Ishikawa (cell line): ENCODE measurements at regions not wholly inside any gene's neighbourhood (a gene's known extent, or its start where the extent isn't known, plus 50 kb on each side); places are given as distances from the start of the nearest gene placed in this dataset.

Experiments
- EGR1 ChIP-seq: IDR thresholded peaks from 2 replicates; pipeline ENCODE4 v1.6.1; 2012
- FOXM1 ChIP-seq: IDR thresholded peaks from 2 replicates; pipeline ENCODE4 v1.6.1; 2012; ENCODE audit warnings: low read depth, borderline replicate concordance
- TAF1 ChIP-seq: IDR thresholded peaks from 2 replicates; pipeline ENCODE4 v1.6.1; 2012; ENCODE audit warnings: low read depth, mild to moderate bottlenecking
- TCF12 ChIP-seq: IDR thresholded peaks from 2 replicates; pipeline ENCODE4 v1.6.1; 2012; ENCODE audit warnings: low read depth
- TEAD4 ChIP-seq: IDR thresholded peaks from 2 replicates; pipeline ENCODE4 v1.6.1; 2012
- YY1 ChIP-seq: IDR thresholded peaks from 2 replicates; pipeline ENCODE4 v1.6.1; 2012; ENCODE audit warnings: low read depth
- ZBTB7A ChIP-seq: IDR thresholded peaks from 2 replicates; pipeline ENCODE4 v1.6.1; 2012; ENCODE audit warnings: low read depth
- TF ChIP-seq, protein P1 (sequence below): IDR thresholded peaks from 2 replicates; pipeline ENCODE4 v1.6.1; 2012; ENCODE audit warnings: low read depth, mild to moderate bottlenecking

DNA sequence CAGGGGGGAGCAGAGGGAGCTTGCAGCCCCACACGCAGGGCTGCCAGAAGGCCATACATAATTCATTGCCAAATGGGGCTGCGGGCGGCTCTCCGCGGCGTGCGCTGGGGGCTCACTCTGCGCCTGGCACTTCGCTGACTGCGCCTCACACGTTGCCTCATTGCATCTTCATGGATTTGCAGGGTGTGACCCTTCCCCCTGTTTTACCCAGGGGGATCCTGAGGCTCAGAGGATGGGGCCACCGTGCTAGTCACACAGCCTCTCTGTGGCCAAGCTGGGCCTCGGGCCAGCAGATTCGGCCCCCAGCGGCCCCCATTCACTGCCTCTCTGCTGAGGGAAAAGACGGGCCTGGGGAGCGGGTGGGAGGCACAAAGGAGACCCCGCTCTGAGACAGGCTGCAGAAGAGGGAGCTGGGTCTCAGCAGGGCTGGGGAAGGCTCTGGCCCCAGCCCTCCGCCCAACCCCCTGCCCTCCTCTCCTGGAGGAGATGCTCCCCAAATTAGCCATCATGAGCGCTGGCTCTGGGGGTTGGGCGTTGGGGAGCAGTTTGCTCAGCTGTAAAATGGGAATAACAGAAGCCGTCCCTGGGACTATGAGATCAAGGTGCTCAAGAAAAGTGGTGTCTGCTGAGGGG lies 115.5 kb downstream of the C9orf50 start:
- TF ChIP-seq ZBTB7A: no peak
- TF ChIP-seq YY1: no peak
- TF ChIP-seq TCF12: no peak
- TF ChIP-seq TAF1: no peak
- no peak for TF ChIP-seq EGR1
- TF ChIP-seq FOXM1: no peak
- TF ChIP-seq, protein P1, sequence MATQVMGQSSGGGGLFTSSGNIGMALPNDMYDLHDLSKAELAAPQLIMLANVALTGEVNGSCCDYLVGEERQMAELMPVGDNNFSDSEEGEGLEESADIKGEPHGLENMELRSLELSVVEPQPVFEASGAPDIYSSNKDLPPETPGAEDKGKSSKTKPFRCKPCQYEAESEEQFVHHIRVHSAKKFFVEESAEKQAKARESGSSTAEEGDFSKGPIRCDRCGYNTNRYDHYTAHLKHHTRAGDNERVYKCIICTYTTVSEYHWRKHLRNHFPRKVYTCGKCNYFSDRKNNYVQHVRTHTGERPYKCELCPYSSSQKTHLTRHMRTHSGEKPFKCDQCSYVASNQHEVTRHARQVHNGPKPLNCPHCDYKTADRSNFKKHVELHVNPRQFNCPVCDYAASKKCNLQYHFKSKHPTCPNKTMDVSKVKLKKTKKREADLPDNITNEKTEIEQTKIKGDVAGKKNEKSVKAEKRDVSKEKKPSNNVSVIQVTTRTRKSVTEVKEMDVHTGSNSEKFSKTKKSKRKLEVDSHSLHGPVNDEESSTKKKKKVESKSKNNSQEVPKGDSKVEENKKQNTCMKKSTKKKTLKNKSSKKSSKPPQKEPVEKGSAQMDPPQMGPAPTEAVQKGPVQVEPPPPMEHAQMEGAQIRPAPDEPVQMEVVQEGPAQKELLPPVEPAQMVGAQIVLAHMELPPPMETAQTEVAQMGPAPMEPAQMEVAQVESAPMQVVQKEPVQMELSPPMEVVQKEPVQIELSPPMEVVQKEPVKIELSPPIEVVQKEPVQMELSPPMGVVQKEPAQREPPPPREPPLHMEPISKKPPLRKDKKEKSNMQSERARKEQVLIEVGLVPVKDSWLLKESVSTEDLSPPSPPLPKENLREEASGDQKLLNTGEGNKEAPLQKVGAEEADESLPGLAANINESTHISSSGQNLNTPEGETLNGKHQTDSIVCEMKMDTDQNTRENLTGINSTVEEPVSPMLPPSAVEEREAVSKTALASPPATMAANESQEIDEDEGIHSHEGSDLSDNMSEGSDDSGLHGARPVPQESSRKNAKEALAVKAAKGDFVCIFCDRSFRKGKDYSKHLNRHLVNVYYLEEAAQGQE: no peak
- TF ChIP-seq TEAD4: no peak
